ENCODE measurements at regions not wholly inside any gene's neighbourhood (a gene's known extent, or its start where the extent isn't known, plus 50 kb on each side); places are given as distances from the start of the nearest gene placed in this dataset.
A peak's percentile ranks its signal among the peaks of the same experiment; 100 is the strongest.

DNA sequence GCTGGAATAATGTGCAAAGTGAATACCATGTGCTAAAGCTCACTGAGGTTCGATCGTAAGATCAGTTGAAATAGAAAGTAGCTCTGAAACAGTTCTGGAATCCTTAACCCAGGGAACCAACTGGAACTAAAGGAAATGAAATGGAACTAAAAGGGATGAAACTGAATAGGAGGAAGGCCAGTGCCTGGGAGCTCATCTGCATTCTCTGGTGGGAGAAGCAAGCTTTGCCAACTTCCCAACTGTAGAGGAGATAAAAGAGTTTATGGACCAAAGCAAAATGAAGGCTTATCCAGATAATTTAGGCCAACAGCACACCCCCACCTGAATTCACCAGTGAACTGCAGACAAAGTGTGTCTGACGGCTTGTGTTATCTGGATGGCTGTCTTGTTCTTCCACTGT lies 188.6 kb upstream of the HABP2 start:
- no peak for DNase-seq (ENCODE audit: low spot score)

DNA sequence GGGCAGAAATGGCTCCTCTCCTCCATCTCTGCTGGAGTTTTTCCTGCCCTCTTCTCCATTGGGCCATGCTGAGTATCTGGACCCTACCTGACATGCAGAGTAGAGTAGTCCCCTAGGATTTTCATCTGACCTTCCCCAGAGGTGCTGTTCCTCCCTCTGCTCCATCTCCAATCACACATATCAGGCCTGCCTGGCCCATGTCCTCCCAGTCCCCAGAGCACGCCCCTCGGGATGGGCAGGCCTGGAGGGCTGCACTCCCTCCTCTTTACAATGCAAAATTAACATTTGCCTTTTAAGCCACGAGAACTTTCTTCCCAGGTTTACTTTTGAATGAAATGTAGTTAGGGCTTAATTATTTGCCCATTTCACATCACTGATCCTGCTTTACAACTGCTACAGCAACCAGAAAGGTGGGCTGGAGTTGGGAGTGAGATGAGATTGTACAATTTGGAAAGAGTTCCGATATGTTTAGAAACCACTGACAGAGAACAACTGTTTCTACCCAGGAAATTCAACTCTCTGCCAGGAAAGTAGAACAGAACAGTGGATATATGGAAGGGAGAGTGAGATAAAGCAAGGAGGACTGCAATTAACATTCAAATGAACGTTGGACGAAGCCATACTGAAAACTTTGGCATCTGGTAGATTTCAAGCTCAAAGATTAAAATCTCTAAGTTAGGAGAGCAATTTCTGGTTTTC lies 184.0 kb upstream of the HABP2 start:
- no peak for DNase-seq (ENCODE audit: low spot score)

DNA sequence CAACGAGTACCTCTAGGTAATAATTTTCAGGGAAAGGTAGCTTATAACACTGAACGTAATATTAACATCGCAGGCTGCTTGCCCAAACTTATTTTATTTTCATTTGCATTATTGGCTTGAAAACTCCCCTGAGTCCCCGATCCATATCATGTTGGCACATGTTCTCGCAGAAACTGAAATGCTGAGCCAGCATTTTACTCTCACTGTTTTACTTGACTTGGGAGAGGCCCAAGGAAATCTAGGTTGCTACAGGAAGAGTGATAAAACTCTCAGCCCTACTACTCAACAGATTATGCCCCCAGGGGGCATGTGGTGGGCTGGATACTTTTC lies 183.5 kb upstream of the HABP2 start:
- DNase-seq (ENCODE audit: low spot score), result no peak

DNA sequence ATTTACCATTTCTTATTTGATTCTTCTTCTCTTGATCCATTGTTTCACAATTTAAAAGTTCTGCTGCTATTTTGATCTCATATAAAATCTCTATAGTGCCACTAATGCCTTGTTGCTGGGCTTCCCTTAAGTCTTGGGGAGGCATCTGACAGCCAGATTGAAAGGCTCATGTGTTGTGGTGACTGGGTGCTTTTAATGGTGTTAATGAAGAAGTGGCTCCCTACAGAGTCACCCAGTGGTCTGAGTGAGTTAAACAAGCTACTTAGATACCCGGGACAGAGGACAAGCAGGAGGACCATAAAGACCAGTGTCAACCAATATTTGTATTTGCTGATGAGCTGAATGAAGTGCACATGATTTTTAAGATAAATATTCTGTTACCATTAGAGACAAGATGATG lies 176.4 kb upstream of the HABP2 start:
- no peak for DNase-seq (ENCODE audit: low spot score)

DNA sequence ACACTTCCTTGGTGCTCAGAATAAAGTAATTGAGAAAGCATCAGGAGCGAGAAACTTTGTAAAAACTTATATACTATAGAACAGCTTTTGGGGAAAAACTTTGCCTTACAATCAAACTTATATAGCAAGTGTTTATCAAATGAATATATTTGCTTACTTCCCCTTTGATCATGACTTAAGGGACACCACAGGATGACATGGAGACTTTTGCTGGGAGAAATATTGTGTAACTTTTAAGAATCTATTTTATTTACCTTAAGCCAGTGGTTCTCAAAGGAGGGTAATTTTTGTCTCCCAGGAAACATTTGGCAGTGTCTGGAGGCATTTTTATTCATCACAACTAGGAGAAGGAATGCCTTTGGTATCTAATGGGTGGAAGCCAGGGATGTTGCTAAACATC lies 173.8 kb upstream of the HABP2 start:
- no peak for DNase-seq (ENCODE audit: low spot score)

DNA sequence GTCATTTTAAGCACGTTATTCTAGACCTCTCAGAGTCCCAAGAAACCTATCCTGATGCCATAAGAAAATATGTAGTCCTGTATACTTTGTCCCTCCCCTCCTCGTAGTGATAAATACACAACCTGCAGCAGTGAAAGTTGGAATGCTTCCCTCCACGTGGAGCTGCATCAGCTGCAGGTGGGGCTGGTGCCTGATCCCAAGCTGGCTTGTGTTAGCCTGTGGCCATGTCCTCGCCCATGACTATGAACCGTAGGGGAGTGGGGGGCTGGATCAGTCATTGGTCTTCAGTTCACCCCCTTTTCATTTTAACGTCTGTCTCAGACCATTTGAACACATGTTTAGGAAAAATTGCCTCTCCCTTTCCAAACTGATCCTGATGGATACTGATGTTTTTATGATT lies 171.4 kb upstream of the HABP2 start:
- DNase-seq (ENCODE audit: low spot score), result no peak

DNA sequence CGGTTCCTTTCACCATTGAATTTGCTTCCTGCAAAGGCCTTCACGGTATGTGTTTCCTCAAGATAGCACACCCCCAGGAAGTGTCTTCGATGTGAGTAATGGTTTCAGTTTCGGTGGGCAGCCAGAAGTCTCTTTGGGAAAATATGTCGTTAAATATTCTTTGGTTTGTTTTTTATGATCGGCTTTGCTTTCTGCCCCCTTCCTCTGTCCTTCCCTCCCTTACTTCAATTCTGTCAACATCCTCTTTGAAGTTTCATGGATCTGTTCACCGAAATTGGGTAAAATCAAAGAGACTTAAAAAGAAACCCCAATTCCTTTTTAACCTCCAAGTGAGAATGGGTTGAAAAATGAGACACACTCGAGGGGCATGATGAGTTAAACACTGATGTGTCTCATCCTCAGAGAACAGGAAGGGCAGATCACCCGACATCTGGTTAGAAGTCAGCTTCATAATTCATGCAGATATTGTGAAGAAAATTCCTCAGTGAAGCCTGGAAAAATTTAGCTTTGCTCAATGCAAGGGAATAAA lies 170.8 kb upstream of the HABP2 start:
- no peak for DNase-seq (ENCODE audit: low spot score)

DNA sequence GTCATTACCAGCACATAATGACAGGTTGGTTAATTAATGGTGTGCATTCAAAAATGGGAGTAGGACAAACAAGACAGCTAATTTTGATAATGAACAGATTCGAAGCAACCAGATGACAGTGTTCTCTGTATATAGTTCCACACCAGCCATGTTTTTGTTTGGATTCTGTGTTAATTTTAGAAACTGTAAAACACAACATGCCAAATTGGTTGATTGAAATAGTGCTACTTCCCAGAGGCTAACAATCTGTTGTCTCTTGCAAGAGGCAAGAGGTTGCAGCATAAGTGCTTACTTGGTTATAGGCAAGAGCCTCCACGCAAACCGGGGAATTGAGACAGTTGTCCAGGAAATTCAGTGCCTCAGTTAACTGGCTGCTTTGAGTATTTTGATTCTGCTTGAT lies 170.2 kb upstream of the HABP2 start:
- DNase-seq (ENCODE audit: low spot score), result no peak

DNA sequence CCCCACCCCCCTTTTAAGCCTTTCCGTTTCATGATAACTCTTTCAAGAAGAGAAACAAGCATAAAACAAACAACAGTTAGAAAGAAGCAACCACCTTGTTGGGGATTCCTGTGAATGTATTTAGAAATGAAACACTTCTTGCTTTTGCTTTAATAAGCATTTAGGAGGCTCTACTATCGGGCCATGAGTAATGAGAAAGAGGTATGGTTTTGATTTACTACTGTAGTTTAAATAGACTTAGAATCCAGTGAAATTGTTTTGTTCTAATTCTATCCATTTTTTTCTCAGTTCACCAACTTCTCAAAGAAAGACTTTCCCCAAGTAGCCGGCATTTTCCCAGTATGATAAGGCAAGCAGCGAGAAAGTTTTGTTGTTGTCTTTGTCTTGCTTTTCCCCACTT lies 168.7 kb upstream of the HABP2 start:
- DNase-seq (ENCODE audit: low spot score), result no peak

DNA sequence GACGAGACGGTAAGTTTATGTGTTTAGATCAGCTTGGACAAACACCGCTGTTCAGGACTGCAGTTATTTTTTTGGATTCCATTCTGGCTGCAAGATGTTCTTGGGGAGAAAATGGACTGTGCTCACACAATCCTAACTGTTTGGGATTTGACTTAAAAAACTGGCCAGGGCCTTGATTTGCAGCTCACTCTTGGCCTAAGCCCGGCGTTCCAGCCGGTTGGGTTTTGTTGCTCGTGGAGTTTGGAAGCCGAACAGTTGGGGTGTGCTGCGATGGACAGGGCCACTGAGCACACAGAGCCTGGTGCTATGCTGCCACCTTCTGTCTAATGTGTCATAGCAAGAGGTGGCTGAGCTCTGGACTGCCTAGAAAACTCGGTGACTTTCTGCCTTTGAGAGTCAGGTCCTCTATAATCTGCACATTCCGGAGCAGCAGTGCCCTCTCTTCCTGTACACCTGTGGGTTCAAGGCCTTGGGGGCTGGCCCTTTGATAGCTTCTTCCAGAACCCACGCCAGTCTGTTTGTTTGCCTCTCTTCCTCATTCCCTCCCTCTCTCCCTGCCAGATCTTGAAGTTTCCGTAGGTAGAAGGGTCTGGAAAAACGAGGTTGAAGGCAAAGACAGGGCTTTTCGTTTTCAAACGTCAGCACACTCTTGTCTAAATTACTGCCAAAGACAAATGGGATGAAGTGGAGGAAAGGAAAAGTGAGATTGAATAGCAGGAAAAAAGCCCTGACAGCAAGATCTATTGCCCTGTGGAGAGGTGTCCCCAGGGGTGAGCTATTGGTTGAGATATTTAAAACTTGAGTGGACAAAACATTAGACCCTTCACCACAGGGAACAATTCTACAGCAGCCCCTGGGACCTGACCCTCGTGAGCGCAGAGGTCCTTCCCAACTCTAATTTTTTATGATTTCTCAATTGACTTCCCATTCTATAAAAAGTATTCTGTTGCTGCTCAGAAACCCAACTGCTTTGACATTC lies 167.5 kb upstream of the HABP2 start:
- DNase-seq (ENCODE audit: low spot score), result peak; percentile 78

DNA sequence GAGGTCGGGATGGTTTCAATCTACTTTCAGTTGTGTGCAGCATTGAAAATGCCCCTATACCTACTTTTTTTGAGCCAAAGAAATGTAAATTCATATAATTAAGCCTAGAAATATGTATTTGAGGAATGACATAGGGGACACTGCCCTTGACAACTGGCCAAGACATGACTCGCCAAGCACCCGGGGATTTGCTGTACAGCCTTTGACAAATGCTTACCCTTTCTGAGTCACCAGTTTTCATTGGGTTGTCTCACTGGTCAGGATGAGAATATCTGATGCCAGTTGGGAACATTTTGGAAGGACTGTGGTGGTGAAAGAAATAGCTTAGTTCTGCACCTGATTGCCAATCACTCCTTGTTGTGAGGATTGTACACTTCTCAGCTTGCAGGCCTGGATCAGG lies 166.8 kb upstream of the HABP2 start:
- peak; percentile 11 for DNase-seq (ENCODE audit: low spot score)

DNA sequence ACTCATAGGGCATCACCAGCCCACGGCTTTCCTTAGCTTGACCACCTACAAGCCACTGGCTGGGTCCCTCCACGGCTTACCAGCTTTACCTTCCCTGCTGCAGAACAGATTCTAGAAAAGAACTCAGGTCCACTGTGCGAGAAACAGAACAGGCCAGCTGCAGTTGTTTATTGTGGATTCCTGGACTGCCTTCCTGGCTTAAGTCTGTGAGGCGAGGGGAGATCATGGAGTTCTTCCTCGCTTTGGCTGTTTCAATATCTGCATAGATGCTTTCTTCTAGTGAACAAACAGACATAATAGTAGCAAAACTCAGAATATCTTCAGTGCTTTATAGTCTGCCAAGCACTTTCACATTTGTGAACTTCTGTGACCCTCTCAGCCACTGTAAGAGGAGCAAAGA lies 162.9 kb upstream of the HABP2 start:
- DNase-seq (ENCODE audit: low spot score), result no peak

DNA sequence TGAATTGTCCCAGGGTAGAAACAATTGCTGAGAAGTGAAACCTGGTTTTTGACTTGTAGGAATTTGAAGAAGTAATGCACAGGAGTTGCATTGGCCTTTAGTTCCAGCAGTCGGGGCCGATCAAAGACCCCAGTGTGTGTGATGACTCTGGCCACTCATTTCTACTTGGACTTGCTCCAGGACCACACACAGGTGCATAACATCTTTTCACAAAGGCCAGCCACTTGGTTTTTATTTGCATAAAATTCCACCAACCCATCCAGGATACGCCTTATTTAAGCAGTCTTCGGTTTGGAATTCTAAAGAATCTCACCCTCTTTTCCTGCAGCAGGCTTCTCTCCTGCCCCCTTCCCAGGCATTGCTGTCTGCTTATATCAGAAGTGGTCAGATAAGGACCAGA lies 162.0 kb upstream of the HABP2 start:
- DNase-seq (ENCODE audit: low spot score), result no peak

DNA sequence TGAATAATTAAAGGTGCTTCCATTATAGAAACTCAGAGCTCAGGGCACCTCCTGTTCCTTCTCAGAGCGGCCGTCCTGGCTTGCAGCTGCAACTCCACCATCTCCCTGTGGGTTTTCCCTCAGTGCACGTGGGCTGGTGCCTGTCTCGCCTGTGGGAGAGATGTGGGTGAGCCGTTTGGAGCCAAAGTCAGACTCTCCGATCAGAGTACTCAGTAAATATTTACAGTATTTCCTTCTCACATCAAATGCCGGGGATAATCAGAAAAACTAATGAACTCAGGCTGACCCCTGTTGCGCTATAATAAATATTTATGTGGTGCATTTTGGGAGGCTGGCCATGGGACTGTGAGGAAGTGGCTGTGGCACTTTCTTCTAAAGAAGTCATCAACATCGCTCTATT lies 155.8 kb upstream of the HABP2 start:
- no peak for DNase-seq (ENCODE audit: low spot score)

DNA sequence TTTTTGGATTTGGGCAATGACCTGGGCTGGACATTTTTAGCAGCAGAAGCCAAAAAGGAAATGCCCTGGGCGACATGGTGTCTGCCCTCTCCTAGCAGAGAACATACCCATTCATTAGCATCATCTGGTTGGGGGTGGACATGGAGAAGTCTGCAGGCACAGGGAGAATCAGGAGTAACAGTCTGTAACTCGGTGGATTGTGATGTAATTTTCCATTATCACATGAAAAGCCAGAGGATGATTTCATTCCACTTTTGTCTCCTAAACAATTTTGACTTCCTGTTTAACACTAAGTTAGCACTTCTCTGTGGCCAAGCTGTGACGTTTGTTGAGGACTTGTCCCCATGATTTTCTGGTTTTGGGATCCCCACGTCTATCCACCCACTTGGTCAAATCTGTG lies 153.8 kb upstream of the HABP2 start:
- DNase-seq (ENCODE audit: low spot score), result no peak

DNA sequence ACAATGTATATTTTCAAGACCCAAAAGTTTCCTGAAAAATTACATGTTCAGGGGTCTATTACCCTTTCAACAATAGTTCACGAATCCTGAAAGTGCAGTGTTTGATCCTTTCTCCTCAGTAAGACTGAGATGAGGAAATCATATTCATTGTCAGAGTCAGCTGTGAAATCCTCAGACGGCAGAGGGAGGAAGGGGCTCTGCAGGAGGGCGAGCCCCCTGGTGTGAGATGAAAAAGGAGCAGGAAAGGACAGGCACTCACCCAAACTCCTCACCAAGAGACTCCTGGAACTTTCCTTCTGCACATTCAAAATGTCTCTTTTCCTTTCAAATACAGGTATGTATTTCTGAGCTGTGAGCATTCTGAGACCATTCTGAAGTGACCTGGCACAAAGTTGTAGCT lies 150.3 kb upstream of the HABP2 start:
- DNase-seq (ENCODE audit: low spot score), result no peak

DNA sequence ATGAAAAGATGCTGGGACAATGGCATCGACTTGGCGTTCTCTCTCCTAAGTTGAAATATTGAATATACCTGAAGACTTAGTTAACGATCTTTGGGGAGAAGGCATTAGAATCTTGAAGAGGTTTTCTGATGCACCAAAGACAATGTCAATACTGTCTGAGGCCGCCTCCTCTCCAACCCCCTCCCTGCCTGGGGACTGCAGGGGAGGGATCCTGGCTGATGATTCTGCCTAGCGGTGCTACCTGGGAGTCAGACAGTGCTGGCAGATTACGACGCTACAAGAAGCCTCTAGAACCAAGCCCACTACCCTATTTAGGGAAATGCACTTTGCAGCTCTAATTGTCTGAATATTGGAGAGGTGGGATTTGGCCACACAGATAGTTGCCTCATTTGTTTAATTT lies 145.6 kb upstream of the HABP2 start:
- DNase-seq (ENCODE audit: low spot score), result no peak

DNA sequence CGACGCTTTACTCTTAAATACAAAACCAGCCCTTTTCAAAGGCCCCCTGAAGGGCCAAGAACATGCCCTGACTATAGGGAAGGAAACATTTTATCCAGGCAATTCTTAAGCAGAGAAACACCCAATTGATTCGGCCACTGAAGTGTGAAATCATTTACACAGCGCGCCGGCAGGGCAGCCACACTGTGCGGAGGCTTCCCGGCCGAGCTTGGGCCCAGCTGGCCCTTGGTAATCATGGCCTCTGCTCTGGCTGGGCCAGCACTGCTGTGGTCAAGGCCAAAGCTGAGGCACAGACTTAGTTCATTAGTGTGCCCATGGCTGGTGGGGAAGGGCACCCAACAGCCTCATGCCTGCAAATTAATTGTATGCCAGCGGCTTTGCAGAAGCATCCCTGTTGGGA lies 143.7 kb upstream of the HABP2 start:
- no peak for DNase-seq (ENCODE audit: low spot score)

DNA sequence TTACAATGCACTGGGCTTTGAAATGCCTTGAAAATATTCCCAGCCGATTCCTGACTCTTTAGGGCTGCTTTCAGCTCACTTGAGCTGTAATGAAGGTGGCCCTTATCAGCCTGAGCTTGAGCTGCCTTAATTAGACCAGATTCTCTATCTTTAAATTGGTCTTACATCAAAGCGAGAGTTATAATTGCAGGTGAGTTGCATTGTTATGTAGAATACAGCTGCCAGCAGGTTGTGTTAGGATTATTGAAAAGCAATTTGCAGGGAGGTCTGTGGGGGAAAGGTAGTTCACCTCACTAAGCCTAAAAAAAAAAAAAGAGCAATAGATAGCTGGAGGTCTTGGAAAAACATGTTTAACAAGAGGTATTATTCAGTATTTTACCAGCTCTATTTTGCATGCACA lies 142.2 kb upstream of the HABP2 start:
- no peak for DNase-seq (ENCODE audit: low spot score)

DNA sequence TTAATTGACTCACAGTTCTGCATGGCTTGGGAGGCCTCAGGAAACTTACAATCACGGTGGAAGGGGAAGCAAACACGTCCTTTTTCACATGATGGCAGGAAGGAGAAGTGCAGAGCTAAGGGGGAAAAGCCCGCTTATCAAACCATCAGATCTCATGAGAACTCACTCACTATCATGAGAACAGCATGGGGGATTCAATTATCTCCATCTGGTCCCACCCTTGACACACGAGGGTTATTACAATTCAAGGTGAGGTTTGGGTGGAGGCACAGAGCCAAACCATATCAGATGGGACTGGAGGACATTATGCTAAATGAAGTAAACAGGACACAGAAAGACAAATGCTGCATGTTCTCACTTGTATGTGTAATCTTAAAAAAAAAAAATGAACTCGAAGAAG lies 141.4 kb upstream of the HABP2 start:
- no peak for DNase-seq (ENCODE audit: low spot score)

DNA sequence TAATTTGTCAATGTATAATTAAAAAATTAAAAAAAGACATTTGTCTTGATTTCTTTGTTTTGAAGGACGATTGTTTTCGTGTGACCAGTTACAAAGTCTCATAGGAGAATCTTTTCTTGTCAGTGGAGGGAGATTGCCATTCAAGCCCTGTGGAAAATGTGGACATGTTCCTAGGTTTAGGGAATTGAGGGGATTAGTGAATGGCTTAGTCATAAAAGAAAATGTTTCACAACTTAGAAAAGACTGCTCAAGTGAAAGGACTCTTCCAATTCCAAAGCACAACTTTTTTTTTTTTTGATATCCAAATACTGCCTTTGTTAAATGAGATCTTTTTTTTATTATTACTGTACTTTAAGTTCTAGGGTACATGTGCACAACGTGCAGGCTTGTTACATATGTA lies 140.7 kb upstream of the HABP2 start:
- DNase-seq (ENCODE audit: low spot score), result no peak

DNA sequence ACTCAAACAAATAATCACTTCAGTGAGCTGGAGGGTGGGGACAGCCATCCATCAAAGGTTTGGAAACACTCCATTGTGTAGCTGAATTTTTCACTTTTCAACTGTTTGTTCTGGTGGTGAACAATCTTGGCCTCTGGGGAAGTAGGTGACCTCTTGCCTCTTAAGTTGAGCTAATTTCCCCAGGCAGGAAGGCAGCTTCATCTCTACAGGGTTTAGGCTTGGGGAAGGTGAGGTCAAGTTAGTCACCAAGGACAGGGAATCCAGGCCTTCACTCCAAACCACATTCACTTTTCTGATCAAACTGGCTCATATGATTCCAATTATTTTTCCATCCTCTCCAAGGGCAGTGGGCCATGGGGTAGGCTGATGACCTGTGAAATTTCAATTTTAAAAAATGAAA lies 138.3 kb upstream of the HABP2 start:
- DNase-seq (ENCODE audit: low spot score), result no peak

DNA sequence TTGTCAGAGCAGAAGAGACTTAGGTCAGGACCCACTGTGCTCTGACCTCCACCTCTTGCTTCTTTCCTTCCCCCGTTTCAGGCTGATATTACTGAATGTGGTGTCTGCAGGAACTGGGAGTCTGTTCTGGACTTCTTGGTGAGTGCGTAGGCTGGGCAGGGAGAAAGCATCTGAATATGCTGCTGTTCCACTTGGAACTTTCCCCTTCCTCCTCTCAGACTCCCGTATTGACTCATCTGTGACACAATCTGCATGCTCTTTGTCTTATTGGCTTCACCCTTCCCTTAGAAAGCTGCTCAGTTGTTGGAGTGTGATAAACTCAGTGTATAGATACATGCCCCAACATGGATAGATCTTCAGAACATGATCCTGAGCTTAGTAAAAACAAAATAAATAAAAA lies 137.6 kb upstream of the HABP2 start:
- DNase-seq (ENCODE audit: low spot score), result no peak
